Sigmoid colon (tissue), 6 donors: ENCODE measurements at regions not wholly inside any gene's neighbourhood (a gene's known extent, or its start where the extent isn't known, plus 50 kb on each side); places are given as distances from the start of the nearest gene placed in this dataset.

ENCODE experiments used
- DNase-seq: peaks from one replicate; pipeline ENCODE4 v3.0.0-alpha.2; 2019
- H3K27ac ChIP-seq, 4 donors: fragments of 200-600 bp; sonication (generic); one replicate each; pipeline ENCODE4 v1.5.1; 2016 to 2019; ENCODE audit warnings: mild to moderate bottlenecking in 1 of 4
- H3K27me3 ChIP-seq, 3 donors: fragments of 200-600 bp; sonication (generic); one replicate each; pipeline ENCODE4 v1.5.1; 2019; ENCODE audit warnings: mild to moderate bottlenecking in 1 of 3
- H3K36me3 ChIP-seq, 4 donors: fragments of 200-600 bp; sonication (generic); one replicate each; pipeline ENCODE4 v1.5.1; 2016 to 2019
- H3K4me1 ChIP-seq, 4 donors: fragments of 200-600 bp; sonication (generic); one replicate each; pipeline ENCODE4 v1.5.1; 2017 to 2019
- H3K4me3 ChIP-seq, 4 donors: fragments of 200-600 bp; sonication (generic); one replicate each; pipeline ENCODE4 v1.5.1; 2017 to 2019; ENCODE audit warnings: mild to moderate bottlenecking in 2 of 4, moderate library complexity in 1 of 4
- H3K9me3 ChIP-seq, 4 donors: fragments of 200-600 bp in 3 of 4; sonication (generic) in 3 of 4; one replicate each; pipeline versions ENCODE4 v1.5.1 to v1.6.1; 2013 to 2019
- EP300 ChIP-seq, 4 donors: sonication (generic); formaldehyde crosslinking; IDR thresholded peaks; one replicate each; pipeline ENCODE4 v1.6.1; 2017; ENCODE audit warnings: antibody characterized with exemption in 4 of 4
- POLR2A ChIP-seq, 2 donors: fragments of 450-650 bp; IDR thresholded peaks; one replicate each; pipeline ENCODE4 v1.6.1; 2016; ENCODE audit warnings: antibody characterized with exemption in 2 of 2, mild to moderate bottlenecking in 2 of 2, moderate library complexity in 2 of 2
- POLR2AphosphoS5 ChIP-seq, 4 donors: sonication (generic); formaldehyde crosslinking; IDR thresholded peaks; one replicate each; pipeline ENCODE4 v1.6.1; 2017; ENCODE audit warnings: antibody characterized with exemption in 4 of 4
- WGBS, 2 donors: extraction: QIAGEN DNeasy Blood & Tissue Kit; methylation state at CpG; one replicate each; pipeline ENCODE4 v1.1.7; 2013; 5-methylcytosine and 5-hydroxymethylcytosine counted together
- intact Hi-C: fragments of 100-400 bp; cut with DNase I; formaldehyde crosslinking; loops from one replicate; pipeline ENCODE4 v1.15.1; 2023
- TF ChIP-seq, protein P1 (sequence below), 4 experiments: fragments of 450-650 bp in 3 of 4; fragments of 200-600 bp in 1 of 4; IDR thresholded peaks; one replicate each; pipeline ENCODE4 v1.5.1; 2016 to 2019; ENCODE audit warnings: antibody characterized with exemption in 4 of 4, mild to moderate bottlenecking in 3 of 4, moderate library complexity in 2 of 4
- donor health status: healthy with polysubstance abuse.
- donor health status: healthy.

GRCh38 chr3:115487968-115488367, 135.3 kb upstream of the GAP43 start:
- no peak for DNase-seq
- TF ChIP-seq POLR2AphosphoS5 (IDR thresholded peaks at IDR 0.05) (no peak), EP300 (IDR thresholded peaks at IDR 0.05) (no peak), POLR2A (IDR thresholded peaks at IDR 0.05) (no peak)
- TF ChIP-seq, protein P1, sequence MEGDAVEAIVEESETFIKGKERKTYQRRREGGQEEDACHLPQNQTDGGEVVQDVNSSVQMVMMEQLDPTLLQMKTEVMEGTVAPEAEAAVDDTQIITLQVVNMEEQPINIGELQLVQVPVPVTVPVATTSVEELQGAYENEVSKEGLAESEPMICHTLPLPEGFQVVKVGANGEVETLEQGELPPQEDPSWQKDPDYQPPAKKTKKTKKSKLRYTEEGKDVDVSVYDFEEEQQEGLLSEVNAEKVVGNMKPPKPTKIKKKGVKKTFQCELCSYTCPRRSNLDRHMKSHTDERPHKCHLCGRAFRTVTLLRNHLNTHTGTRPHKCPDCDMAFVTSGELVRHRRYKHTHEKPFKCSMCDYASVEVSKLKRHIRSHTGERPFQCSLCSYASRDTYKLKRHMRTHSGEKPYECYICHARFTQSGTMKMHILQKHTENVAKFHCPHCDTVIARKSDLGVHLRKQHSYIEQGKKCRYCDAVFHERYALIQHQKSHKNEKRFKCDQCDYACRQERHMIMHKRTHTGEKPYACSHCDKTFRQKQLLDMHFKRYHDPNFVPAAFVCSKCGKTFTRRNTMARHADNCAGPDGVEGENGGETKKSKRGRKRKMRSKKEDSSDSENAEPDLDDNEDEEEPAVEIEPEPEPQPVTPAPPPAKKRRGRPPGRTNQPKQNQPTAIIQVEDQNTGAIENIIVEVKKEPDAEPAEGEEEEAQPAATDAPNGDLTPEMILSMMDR (IDR thresholded peaks at IDR 0.05), result no peak
- intact Hi-C loops, result no loop called here
- Histone ChIP-seq H3K9me3 (no peaks in the 10 kb centered on the region), H3K27me3 (no peaks in the 10 kb centered on the region), H3K4me1 (no peaks in the 10 kb centered on the region), H3K4me3 (no peak overlapping the region), H3K36me3 (no peaks in the 10 kb centered on the region), H3K27ac (no peak overlapping the region)
- 67 to 86% methylated on average over 1 of the region's 1 CpG for WGBS, 2 donors

GRCh38 chr3:115488409-115488808, 134.9 kb upstream of the GAP43 start:
- Histone ChIP-seq H3K4me1 (no peaks in the 10 kb centered on the region), H3K27me3 (no peaks in the 10 kb centered on the region), H3K27ac (no peak overlapping the region), H3K4me3 (no peak overlapping the region), H3K9me3 (no peaks in the 10 kb centered on the region), H3K36me3 (no peaks in the 10 kb centered on the region)
- DNase-seq, result no peak
- no peak for TF ChIP-seq POLR2AphosphoS5 (IDR thresholded peaks at IDR 0.05)
- TF ChIP-seq EP300 (IDR thresholded peaks at IDR 0.05), result no peak
- no peak for TF ChIP-seq POLR2A (IDR thresholded peaks at IDR 0.05)
- TF ChIP-seq, protein P1 (IDR thresholded peaks at IDR 0.05), result no peak
- intact Hi-C loops, result no loop called here

GRCh38 chr3:115494826-115495225, 128.5 kb upstream of the GAP43 start:
- Histone ChIP-seq H3K9me3 (no peaks in the 10 kb centered on the region), H3K27ac (no peak overlapping the region), H3K4me3 (no peak overlapping the region), H3K4me1 (no peaks in the 10 kb centered on the region), H3K27me3 (no peaks in the 10 kb centered on the region), H3K36me3 (no peaks in the 10 kb centered on the region)
- TF ChIP-seq POLR2A (IDR thresholded peaks at IDR 0.05) (no peak), POLR2AphosphoS5 (IDR thresholded peaks at IDR 0.05) (no peak), EP300 (IDR thresholded peaks at IDR 0.05) (no peak)
- no peak for DNase-seq
- 27 to 72% methylated on average over 2 of the region's 2 CpGs for WGBS, 2 donors
- intact Hi-C loops, result no loop called here

GRCh38 chr3:115498421-115498820, 124.9 kb upstream of the GAP43 start:
- intact Hi-C loops, result no loop called here
- Histone ChIP-seq H3K4me1 (no peaks in the 10 kb centered on the region), H3K27me3 (no peaks in the 10 kb centered on the region), H3K36me3 (no peaks in the 10 kb centered on the region), H3K27ac (no peak overlapping the region), H3K9me3 (no peaks in the 10 kb centered on the region), H3K4me3 (no peak overlapping the region)
- 71 to 75% methylated on average over 1 of the region's 1 CpG for WGBS, 2 donors
- no peak for DNase-seq
- no peak for TF ChIP-seq POLR2A (IDR thresholded peaks at IDR 0.05)
- TF ChIP-seq, protein P1 (IDR thresholded peaks at IDR 0.05), result no peak
- no peak for TF ChIP-seq EP300 (IDR thresholded peaks at IDR 0.05)
- no peak for TF ChIP-seq POLR2AphosphoS5 (IDR thresholded peaks at IDR 0.05)

DNA sequence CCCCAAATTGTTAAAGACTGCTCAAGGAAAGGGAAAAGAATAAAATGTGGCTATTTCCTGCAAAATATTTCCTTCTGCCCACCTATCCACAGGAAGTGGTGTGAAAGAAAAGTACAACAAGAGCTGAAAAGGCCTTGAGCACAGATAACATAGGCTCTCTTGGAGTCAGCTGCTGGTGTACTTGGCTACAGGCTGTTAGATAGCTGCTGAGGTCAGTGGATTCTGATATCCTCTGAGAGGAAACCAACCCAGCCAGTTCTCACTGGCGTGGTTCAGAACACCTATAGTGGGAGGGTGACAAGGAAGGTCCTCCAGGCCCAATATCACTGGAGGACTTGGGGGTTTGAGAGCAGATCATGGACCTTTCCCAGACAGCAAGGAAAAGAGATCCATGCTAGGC, 124.4 kb upstream of the GAP43 start:
- TF ChIP-seq EP300 (IDR thresholded peaks at IDR 0.05) (no peak), POLR2AphosphoS5 (IDR thresholded peaks at IDR 0.05) (no peak), POLR2A (IDR thresholded peaks at IDR 0.05) (no peak)
- TF ChIP-seq, protein P1 (IDR thresholded peaks at IDR 0.05), result no peak
- DNase-seq, result no peak
- H3K4me1 ChIP-seq, result no peaks in the 10 kb centered on the region
- no peak overlapping the region for H3K4me3 ChIP-seq
- H3K27me3 ChIP-seq, result no peaks in the 10 kb centered on the region
- WGBS, 2 donors, result 32 to 59% methylated on average over 1 of the region's 1 CpG
- no peaks in the 10 kb centered on the region for H3K36me3 ChIP-seq
- intact Hi-C loops, result no loop called here
- no peaks in the 10 kb centered on the region for H3K9me3 ChIP-seq
- no peak overlapping the region for H3K27ac ChIP-seq
